Umbilical cord (tissue), 1 donor: ENCODE measurements at regions not wholly inside any gene's neighbourhood (a gene's known extent, or its start where the extent isn't known, plus 50 kb on each side); places are given as distances from the start of the nearest gene placed in this dataset.
"Not testable (repeated sequence)": the region's sequence is repeated elsewhere in the genome, so short reads cannot be mapped to it uniquely, and the experiment has no call there.

Experiments used
- DNase-seq: peaks from one replicate; pipeline ENCODE4 v3.0.0-alpha.2; 2015; ENCODE audit warnings: low spot score

DNA sequence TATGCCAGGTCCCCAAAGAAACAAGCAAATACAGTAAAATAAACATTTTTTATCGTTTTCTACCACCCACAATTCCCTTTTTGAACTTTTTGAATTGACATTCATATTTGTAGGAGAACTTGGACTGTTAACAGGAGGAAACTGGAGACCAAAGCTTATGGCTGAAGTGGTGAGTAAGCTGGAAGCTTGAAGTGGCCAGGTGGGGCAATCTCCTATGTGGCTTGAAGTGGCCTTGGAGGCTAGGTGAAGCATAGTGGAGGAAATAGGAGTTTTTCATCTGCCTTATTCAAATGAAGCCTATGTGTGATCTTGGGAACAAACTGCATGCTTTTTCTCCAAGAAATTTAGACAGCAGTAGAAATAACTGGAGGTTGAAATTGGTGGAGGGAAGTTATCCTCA lies 962.9 kb upstream of the FANCL start:
- DNase-seq: no peak

- DNase-seq: no peak
These were observed 955.4 kb upstream of the FANCL start for GRCh38 chr2:59196491-59196890.

DNA sequence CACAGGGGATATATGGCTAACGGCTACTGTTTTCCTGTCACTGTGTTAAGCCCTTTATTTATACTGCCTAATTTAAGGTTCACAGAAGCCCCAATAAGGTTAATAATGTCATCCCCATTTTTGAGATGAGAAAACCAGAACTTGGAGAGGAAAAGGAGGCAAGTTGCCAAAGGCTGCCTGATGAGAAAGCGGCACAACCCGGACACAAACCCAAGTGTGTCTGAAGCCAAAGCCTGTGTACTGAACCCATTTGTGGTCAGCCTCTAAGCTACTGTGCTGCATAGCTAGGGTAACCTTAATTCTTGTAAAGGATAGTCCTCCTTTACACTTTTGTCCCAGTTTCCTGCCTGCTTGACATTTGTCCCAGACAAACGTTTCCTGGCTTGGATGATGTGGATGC lies 954.7 kb upstream of the FANCL start:
- DNase-seq: no peak

GRCh38 chr2:59191781-59192180 lies 950.7 kb upstream of the FANCL start:
- DNase-seq: no peak

- no peak for DNase-seq
These were observed 949.4 kb upstream of the FANCL start for GRCh38 chr2:59190518-59190917.

- peak; percentile 59 for DNase-seq
These were observed 943.3 kb upstream of the FANCL start for GRCh38 chr2:59184276-59185020.

GRCh38 chr2:59183070-59183469 lies 941.9 kb upstream of the FANCL start:
- no peak for DNase-seq

DNA sequence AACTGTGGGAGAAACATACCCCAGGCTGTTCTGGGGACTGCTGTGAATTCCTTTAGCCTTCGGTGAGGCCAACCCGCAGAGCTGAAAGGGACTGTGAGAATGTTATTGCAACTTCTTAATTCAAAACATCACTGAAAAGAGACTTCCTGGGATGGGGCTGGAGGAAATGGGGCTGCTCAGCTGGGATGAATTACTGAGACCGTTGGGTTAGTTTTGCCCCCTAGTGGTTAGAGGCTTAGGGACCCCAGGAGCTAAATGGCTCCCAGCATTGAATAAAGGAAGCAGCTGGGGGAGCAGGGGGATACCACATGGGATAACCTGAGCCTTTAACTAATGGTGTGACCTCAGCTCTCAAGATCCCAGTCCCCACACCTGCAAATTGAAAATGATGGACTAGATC lies 941.1 kb upstream of the FANCL start:
- DNase-seq: no peak

DNA sequence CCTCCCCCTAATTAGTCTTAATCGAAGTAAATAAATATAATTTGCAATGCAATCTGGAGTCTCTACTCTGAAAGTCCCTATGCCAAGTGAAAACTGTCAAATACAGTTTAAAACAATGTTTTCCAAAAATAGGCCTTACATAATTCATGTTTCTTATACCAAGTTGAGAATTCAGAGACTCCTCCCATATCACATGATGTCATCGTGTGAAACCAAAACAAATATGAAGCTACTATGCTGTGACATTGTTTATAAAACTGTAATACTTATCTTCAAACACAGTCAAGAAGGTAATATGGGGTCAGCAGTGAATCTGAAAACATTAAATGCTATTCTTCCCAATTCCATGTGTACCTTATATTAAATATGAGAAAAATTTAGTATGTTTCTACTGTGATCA lies 940.2 kb upstream of the FANCL start:
- DNase-seq: no peak

- no peak for DNase-seq
These were observed 939.5 kb upstream of the FANCL start for GRCh38 chr2:59180621-59181020.

DNA sequence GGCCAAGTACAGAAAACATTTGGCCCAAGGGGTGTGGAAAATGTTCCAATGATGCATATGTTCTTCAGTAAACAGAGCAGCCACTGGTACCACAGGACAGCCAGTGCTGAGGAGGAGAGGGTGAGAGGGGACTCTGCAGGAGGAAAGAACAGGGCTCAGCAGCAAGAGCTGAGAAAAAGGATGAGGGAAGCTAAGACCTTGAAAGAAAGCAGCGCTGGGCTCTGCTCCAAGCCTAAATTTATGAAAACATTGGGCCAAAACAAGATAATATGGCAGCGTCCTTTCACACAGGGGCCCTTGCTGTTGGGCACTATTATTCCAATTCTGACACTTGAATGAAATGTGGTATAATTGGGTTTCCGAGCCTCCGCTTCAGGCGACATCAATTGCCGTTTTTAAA lies 939.0 kb upstream of the FANCL start:
- no peak for DNase-seq

GRCh38 chr2:59177748-59178147 lies 936.6 kb upstream of the FANCL start:
- no peak for DNase-seq

- no peak for DNase-seq
These were observed 935.6 kb upstream of the FANCL start for GRCh38 chr2:59176737-59177136.

- no peak for DNase-seq
These were observed 933.6 kb upstream of the FANCL start for GRCh38 chr2:59174536-59175243.

DNA sequence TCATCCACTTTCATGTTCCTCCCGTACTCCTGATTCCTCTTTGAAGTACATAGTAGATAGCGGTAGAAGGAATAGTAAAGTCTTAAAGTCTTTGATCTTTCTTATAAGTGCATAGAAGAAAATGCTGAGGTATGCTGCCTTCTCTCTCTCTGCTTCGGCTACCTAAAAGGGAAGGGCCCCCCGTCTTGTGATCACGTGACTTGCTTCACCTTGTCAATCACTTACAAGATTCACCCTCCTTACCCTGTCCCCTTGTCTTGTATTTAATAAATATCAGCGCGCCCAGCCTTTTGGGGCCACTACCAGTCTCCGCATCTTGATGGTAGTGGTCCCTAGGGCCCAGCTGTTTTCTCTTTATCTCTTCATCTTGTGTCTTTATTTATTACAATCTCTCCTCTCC lies 932.2 kb upstream of the FANCL start:
- DNase-seq: no peak

DNA sequence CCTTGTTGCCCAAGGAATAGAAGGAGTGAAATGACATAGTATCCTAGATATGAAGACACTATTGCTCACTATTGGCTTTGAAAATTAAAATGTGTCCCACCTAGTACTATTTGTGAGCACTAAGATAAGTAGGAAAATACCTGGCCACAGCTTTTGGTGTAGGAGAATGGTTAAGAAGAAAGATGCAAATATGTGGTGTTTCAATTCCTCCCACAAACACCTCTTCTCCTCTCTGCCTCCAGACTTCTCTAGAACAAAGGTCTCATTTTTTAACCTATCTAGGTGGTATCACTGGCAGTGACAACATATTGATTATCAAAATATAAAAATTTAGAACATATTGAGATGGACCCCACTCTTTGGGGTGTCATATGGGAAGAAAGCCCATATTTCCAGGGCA lies 929.9 kb upstream of the FANCL start:
- no peak for DNase-seq

DNA sequence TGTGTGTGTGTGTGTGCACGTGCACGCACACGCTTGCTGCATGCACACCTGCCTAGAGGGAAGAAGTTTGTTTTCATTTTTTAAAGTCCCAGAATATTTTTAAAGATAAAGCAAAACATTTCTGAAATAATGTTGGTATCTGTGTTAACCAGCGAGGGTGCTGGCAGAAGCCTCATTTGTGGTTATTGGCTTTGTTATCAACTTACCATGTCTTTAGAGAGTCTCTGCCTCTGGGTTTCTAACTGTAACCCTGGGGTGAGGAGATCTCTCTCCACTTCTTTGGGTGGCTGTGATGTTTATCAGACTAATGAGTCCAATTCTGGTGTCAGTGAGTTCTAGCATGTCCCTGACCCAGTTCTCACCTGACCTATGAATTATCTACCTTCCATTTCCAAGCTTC lies 927.6 kb upstream of the FANCL start:
- DNase-seq: no peak

GRCh38 chr2:59167514-59167913 lies 926.4 kb upstream of the FANCL start:
- DNase-seq: no peak

- DNase-seq: not testable (repeated sequence)
These were observed 916.8 kb upstream of the FANCL start for GRCh38 chr2:59157908-59158307.

DNA sequence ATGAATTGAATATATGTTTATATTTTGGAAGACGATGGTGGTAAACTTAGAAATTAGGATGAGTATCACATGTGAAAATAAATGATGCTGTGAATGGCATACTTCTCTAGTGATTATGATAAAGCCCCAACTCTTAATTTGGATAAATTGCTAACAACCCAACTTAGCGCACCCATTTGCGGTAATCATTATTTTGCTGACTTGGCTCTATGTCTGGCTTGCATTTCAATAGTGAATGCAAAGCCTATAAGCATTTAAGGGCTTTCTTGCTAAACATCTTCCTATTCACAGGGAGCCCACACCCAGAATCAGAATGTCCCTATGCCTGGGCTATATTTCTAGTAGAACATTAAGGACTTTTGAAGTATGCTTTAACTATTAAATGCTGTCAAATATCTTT lies 910.7 kb upstream of the FANCL start:
- DNase-seq: no peak

- no peak for DNase-seq
These were observed 909.2 kb upstream of the FANCL start for GRCh38 chr2:59150217-59150849.

- DNase-seq: no peak
These were observed 908.1 kb upstream of the FANCL start for GRCh38 chr2:59149271-59149670.

- DNase-seq: no peak
These were observed 871.1 kb upstream of the FANCL start for GRCh38 chr2:59112258-59112657.
